OCI-LY3 (cell line): ENCODE measurements at regions not wholly inside any gene's neighbourhood (a gene's known extent, or its start where the extent isn't known, plus 50 kb on each side); places are given as distances from the start of the nearest gene placed in this dataset.

ENCODE experiments used
- H2AFZ ChIP-seq: fragments of 200-600, 300-600 bp; shearing (Covaris generic); 2 replicates; pipeline ENCODE4 v1.6.0; 2014; ENCODE audit warnings: antibody characterized with exemption, low read depth, low read length
- H3K27ac ChIP-seq: fragments of 200-600, 300-600 bp; sonication (generic); 2 replicates; pipeline ENCODE4 v1.5.1; 2014; ENCODE audit warnings: mild to moderate bottlenecking, low read length, moderate library complexity, mixed read lengths
- H3K27me3 ChIP-seq: fragments of 200-600, 300-600 bp; sonication (generic); 2 replicates; pipeline ENCODE4 v1.6.1; 2014; ENCODE audit warnings: low read depth, low read length, mixed read lengths
- H3K36me3 ChIP-seq: fragments of 200-600, 300-600 bp; sonication (generic); replicated peaks from 2 replicates; pipeline ENCODE3; 2014; ENCODE audit warnings: low read depth, low read length, mixed read lengths
- H3K4me1 ChIP-seq: fragments of 300-600, 200-600 bp; sonication (generic); 2 replicates; pipeline ENCODE4 v1.6.1; 2014; ENCODE audit warnings: low read length, mixed read lengths
- H3K4me2 ChIP-seq: fragments of 200-600, 300-600 bp; sonication (generic); 2 replicates; pipeline ENCODE4 v1.6.1; 2014; ENCODE audit warnings: low read length, mixed read lengths
- H3K4me3 ChIP-seq: fragments of 300-600, 200-600 bp; sonication (generic); 2 replicates; pipeline ENCODE4 v1.5.1; 2014; ENCODE audit warnings: antibody characterized with exemption, mild to moderate bottlenecking, low read length, moderate library complexity
- H3K79me2 ChIP-seq: fragments of 300-600, 200-600 bp; shearing (Covaris generic); 2 replicates; pipeline ENCODE4 v1.6.1; 2014; ENCODE audit warnings: mild to moderate bottlenecking, low read length, mixed read lengths
- H3K9ac ChIP-seq: fragments of 300-600, 200-600 bp; shearing (Covaris generic); 2 replicates; pipeline ENCODE4 v1.6.0; 2014; ENCODE audit warnings: mild to moderate bottlenecking, low read length, moderate library complexity
- H3K9me3 ChIP-seq: fragments of 200-600, 300-600 bp; shearing (Covaris generic); 2 replicates; pipeline ENCODE4 v1.6.1; 2014; ENCODE audit warnings: low read length, mixed read lengths; ENCODE audit not compliant: insufficient read depth
- H4K20me1 ChIP-seq: fragments of 200-600, 300-600 bp; sonication (generic); 2 replicates; pipeline ENCODE4 v1.6.1; 2016; ENCODE audit warnings: low read length, mixed read lengths; ENCODE audit not compliant: insufficient read depth
- EZH2phosphoT487 ChIP-seq: fragments of 200-600 bp; shearing (Covaris generic); IDR thresholded peaks from 2 replicates; pipeline ENCODE4 v1.6.1; 2018; ENCODE audit warnings: antibody characterized with exemption, mixed run types, low read depth
- TF ChIP-seq, protein P1 (sequence below): fragments of 200-600, 300-600 bp; sonication (generic); IDR thresholded peaks from 2 replicates; pipeline ENCODE4 v1.5.1; 2014; ENCODE audit warnings: antibody characterized with exemption, low read length, low read depth

DNA sequence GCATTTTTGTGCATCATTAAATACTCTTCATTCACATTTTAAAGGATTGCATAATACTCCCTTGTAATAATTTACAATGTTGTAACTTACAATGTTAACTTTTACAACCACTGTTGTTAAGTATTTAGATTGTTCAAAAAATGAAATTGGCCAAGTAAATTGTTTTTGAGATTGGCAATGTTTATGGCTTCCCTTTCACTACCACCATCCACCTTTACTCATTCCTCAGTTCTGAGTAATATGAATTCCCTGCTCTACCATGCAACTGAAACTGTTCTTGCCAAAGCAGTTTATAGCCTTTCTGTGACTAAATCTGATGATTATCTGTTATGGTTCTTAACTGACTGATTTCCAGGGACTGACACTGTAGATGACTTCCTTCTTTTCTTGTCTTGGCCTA lies 80.5 kb upstream of the TMEM106B start:
- H3K79me2 ChIP-seq: no peaks in the 10 kb centered on the region
- H3K36me3 ChIP-seq: no peaks in the 10 kb centered on the region
- H3K9ac ChIP-seq: no peak overlapping the region
- H3K9me3 ChIP-seq: no peaks in the 10 kb centered on the region
- H4K20me1 ChIP-seq: no peaks in the 10 kb centered on the region
- no peak overlapping the region for H3K4me2 ChIP-seq
- no peak overlapping the region for H2AFZ ChIP-seq
- H3K27ac ChIP-seq: no peak overlapping the region
- no peaks in the 10 kb centered on the region for H3K4me1 ChIP-seq
- H3K27me3 ChIP-seq: no peaks in the 10 kb centered on the region
- H3K4me3 ChIP-seq: no peak overlapping the region
- TF ChIP-seq EZH2phosphoT487: no peak
- TF ChIP-seq, protein P1, sequence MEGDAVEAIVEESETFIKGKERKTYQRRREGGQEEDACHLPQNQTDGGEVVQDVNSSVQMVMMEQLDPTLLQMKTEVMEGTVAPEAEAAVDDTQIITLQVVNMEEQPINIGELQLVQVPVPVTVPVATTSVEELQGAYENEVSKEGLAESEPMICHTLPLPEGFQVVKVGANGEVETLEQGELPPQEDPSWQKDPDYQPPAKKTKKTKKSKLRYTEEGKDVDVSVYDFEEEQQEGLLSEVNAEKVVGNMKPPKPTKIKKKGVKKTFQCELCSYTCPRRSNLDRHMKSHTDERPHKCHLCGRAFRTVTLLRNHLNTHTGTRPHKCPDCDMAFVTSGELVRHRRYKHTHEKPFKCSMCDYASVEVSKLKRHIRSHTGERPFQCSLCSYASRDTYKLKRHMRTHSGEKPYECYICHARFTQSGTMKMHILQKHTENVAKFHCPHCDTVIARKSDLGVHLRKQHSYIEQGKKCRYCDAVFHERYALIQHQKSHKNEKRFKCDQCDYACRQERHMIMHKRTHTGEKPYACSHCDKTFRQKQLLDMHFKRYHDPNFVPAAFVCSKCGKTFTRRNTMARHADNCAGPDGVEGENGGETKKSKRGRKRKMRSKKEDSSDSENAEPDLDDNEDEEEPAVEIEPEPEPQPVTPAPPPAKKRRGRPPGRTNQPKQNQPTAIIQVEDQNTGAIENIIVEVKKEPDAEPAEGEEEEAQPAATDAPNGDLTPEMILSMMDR: no peak

DNA sequence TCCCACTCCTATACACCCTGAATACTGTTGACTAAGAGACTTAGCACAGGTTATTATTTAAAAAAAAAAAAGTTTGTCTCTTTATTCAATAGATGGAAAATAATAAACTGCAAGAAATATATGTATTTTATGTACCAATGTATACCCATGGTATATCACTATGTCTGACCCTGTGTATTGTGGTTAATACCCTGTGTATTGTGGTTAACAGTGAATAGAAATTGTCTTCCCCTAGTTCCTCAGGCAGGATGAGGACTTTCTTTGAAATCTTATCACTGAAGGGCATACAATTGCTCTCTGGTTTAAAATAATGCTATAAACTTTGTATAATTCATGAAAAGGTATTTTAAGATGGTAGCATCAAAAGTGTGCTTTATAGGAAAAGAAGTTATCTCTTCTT lies 80.0 kb upstream of the TMEM106B start:
- Histone ChIP-seq H3K27me3 (no peaks in the 10 kb centered on the region), H3K9me3 (no peaks in the 10 kb centered on the region), H3K79me2 (no peaks in the 10 kb centered on the region), H3K4me3 (no peak overlapping the region), H3K27ac (no peak overlapping the region), H2AFZ (no peak overlapping the region), H3K4me2 (no peak overlapping the region), H3K9ac (no peak overlapping the region), H3K36me3 (no peaks in the 10 kb centered on the region), H3K4me1 (no peaks in the 10 kb centered on the region), H4K20me1 (no peaks in the 10 kb centered on the region)
- TF ChIP-seq, protein P1: no peak
- no peak for TF ChIP-seq EZH2phosphoT487

GRCh38 chr7:12133865-12134264 lies 77.2 kb upstream of the TMEM106B start:
- TF ChIP-seq, protein P1: no peak
- no peak for TF ChIP-seq EZH2phosphoT487
- H3K27ac ChIP-seq: no peak overlapping the region
- H3K4me2 ChIP-seq: no peak overlapping the region
- no peaks in the 10 kb centered on the region for H3K27me3 ChIP-seq
- no peaks in the 10 kb centered on the region for H3K4me1 ChIP-seq
- no peaks in the 10 kb centered on the region for H4K20me1 ChIP-seq
- no peaks in the 10 kb centered on the region for H3K36me3 ChIP-seq
- H2AFZ ChIP-seq: no peak overlapping the region
- no peaks in the 10 kb centered on the region for H3K79me2 ChIP-seq
- H3K4me3 ChIP-seq: no peak overlapping the region
- no peak overlapping the region for H3K9ac ChIP-seq
- no peaks in the 10 kb centered on the region for H3K9me3 ChIP-seq

- Histone ChIP-seq H3K4me2 (no peak overlapping the region), H3K4me1 (no peaks in the 10 kb centered on the region), H2AFZ (no peak overlapping the region), H3K27me3 (no peaks in the 10 kb centered on the region), H3K9ac (no peak overlapping the region), H3K4me3 (no peak overlapping the region), H3K9me3 (no peaks in the 10 kb centered on the region), H4K20me1 (no peaks in the 10 kb centered on the region), H3K27ac (no peak overlapping the region), H3K79me2 (no peaks in the 10 kb centered on the region), H3K36me3 (no peaks in the 10 kb centered on the region)
- TF ChIP-seq EZH2phosphoT487: no peak
- TF ChIP-seq, protein P1: no peak
Observed at GRCh38 chr7:12136523-12136922, 74.6 kb upstream of the TMEM106B start.
